OCI-LY1 (cell line): ENCODE measurements at regions not wholly inside any gene's neighbourhood (a gene's known extent, or its start where the extent isn't known, plus 50 kb on each side); places are given as distances from the start of the nearest gene placed in this dataset.

Experiments
- H2AFZ ChIP-seq: fragments of 200-600 bp; sonication (generic), shearing (Covaris generic); 2 replicates; pipeline ENCODE4 v1.6.0; 2014; ENCODE audit warnings: antibody characterized with exemption, mild to moderate bottlenecking, low read length
- H3F3A ChIP-seq: fragments of 200-600 bp; sonication (generic), shearing (Covaris generic); 2 replicates; pipeline ENCODE4 v1.6.0; 2014; ENCODE audit warnings: mild to moderate bottlenecking, antibody characterized with exemption, low read length, moderate library complexity; ENCODE audit not compliant: insufficient read depth
- H3K27ac ChIP-seq: fragments of 200-600 bp; sonication (generic); 2 replicates; pipeline ENCODE4 v1.5.1; 2014; ENCODE audit warnings: low read length, mixed run types, mild to moderate bottlenecking, low read depth; ENCODE audit not compliant: poor library complexity, severe bottlenecking
- H3K27me3 ChIP-seq: fragments of 200-600 bp; sonication (generic); 2 replicates; pipeline ENCODE4 v1.6.0; 2014; ENCODE audit warnings: antibody characterized with exemption, mild to moderate bottlenecking, low read length, moderate library complexity; ENCODE audit not compliant: insufficient read depth
- H3K36me3 ChIP-seq: fragments of 200-600 bp; sonication (generic); 2 replicates; pipeline ENCODE4 v1.6.1; 2014; ENCODE audit warnings: mild to moderate bottlenecking, antibody characterized with exemption, low read length, moderate library complexity, mixed read lengths; ENCODE audit not compliant: insufficient read depth
- H3K4me1 ChIP-seq: fragments of 200-600 bp; sonication (generic); 2 replicates; pipeline ENCODE4 v1.5.1; 2014; ENCODE audit warnings: mild to moderate bottlenecking, low read length, moderate library complexity; ENCODE audit not compliant: insufficient read depth, severe bottlenecking
- H3K4me2 ChIP-seq: fragments of 200-600 bp; sonication (generic), shearing (Covaris generic); 2 replicates; pipeline ENCODE4 v1.6.1; 2014; ENCODE audit warnings: low read length
- H3K4me3 ChIP-seq: fragments of 200-600 bp; sonication (generic); 2 replicates; pipeline ENCODE4 v1.5.1; 2014; ENCODE audit warnings: low read length, low read depth, mild to moderate bottlenecking, mixed read lengths; ENCODE audit not compliant: poor library complexity, severe bottlenecking
- H3K79me2 ChIP-seq: fragments of 200-600 bp; shearing (Covaris generic); 2 replicates; pipeline ENCODE4 v1.6.1; 2016; ENCODE audit warnings: mixed run types, low read length, mixed read lengths; ENCODE audit not compliant: insufficient read depth
- H3K9ac ChIP-seq: fragments of 200-600 bp; sonication (generic), shearing (Covaris generic); 2 replicates; pipeline ENCODE4 v1.6.1; 2014; ENCODE audit warnings: mild to moderate bottlenecking, low read length, mixed read lengths
- H3K9me2 ChIP-seq: fragments of 200-600 bp; sonication (generic), shearing (Covaris generic); 2 replicates; pipeline ENCODE4 v1.6.1; 2014; ENCODE audit warnings: low read depth, mild to moderate bottlenecking, low read length, mixed read lengths
- H3K9me3 ChIP-seq: fragments of 200-600 bp; shearing (Covaris generic); 2 replicates; pipeline ENCODE4 v1.6.1; 2014; ENCODE audit warnings: low read length, mixed read lengths
- H4K20me1 ChIP-seq: fragments of 200-600 bp; sonication (generic), shearing (Covaris generic); 2 replicates; pipeline ENCODE4 v1.6.0; 2016; ENCODE audit warnings: mild to moderate bottlenecking, low read length; ENCODE audit not compliant: insufficient read depth
- EZH2 ChIP-seq: fragments of 200-600 bp; sonication (generic), shearing (Covaris generic); IDR thresholded peaks from 2 replicates; pipeline ENCODE4 v1.8.0; 2017; ENCODE audit warnings: borderline replicate concordance, mixed run types, mild to moderate bottlenecking, antibody characterized with exemption, low read length, moderate library complexity, mixed read lengths
- TF ChIP-seq, protein P1 (sequence below): fragments of 200-600 bp; sonication (generic), shearing (Covaris generic); IDR thresholded peaks from 2 replicates; pipeline ENCODE4 v1.5.1; 2017; ENCODE audit warnings: mild to moderate bottlenecking, antibody characterized with exemption, low read length, moderate library complexity, mixed read lengths

DNA sequence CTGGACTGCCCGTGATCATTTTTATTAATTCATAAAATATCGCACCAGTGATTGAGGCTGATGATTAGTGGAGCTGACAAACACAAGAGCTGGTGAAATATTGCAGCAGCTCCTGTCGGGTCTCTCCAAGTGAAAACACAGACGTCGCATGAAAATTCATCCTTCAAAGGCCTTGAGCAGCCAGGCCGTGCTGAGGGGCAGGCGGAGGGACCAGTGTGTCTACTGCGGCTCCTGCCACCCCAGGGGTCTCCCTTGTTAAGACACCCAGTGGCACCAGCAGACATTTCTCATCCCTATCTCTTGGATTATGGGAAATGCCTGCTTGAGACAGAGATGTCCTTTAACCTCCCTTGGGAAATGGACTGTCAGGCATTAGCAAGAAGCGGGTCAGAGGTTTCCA lies 289.4 kb upstream of the TLE3 start:
- Histone ChIP-seq H3K79me2 (no peaks in the 10 kb centered on the region), H3K27me3 (peaks cover under 1% of the 10 kb centered on the region; the same call in 1 of the 2 replicates), H2AFZ (no peak overlapping the region), H4K20me1 (no peaks in the 10 kb centered on the region), H3K9ac (no peak overlapping the region), H3K4me3 (no peak overlapping the region), H3K4me2 (no peak overlapping the region), H3F3A (no peaks in the 10 kb centered on the region), H3K4me1 (no peaks in the 10 kb centered on the region), H3K36me3 (no peaks in the 10 kb centered on the region), H3K27ac (no peak overlapping the region), H3K9me3 (peaks cover 4% of the 10 kb centered on the region; the same call in 1 of the 2 replicates), H3K9me2 (no peaks in the 10 kb centered on the region)
- TF ChIP-seq EZH2: no peak
- TF ChIP-seq, protein P1, sequence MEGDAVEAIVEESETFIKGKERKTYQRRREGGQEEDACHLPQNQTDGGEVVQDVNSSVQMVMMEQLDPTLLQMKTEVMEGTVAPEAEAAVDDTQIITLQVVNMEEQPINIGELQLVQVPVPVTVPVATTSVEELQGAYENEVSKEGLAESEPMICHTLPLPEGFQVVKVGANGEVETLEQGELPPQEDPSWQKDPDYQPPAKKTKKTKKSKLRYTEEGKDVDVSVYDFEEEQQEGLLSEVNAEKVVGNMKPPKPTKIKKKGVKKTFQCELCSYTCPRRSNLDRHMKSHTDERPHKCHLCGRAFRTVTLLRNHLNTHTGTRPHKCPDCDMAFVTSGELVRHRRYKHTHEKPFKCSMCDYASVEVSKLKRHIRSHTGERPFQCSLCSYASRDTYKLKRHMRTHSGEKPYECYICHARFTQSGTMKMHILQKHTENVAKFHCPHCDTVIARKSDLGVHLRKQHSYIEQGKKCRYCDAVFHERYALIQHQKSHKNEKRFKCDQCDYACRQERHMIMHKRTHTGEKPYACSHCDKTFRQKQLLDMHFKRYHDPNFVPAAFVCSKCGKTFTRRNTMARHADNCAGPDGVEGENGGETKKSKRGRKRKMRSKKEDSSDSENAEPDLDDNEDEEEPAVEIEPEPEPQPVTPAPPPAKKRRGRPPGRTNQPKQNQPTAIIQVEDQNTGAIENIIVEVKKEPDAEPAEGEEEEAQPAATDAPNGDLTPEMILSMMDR: no peak

DNA sequence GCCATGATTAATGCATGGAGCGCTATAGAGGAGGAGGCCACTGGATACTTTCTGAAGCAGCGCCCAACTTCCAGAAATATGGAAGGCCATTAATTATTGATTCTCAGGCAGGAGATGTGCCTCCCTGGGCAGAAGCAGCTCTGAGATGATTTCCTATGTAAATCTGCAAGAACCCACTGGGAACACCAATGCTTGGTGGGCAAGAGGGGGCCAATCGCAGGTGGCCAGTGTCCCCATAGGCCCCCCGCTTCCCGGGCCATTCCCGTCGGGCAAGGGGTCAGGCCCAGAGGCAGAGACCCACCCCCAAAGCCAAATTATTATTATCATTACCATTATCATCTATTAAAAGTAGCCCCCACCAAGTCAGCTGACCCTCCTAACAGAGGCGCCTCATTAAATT lies 288.0 kb upstream of the TLE3 start:
- Histone ChIP-seq H3K79me2 (no peaks in the 10 kb centered on the region), H3K9me3 (peaks cover 1% of the 10 kb centered on the region; the same call in 1 of the 2 replicates), H3K9ac (no peak overlapping the region), H3K27ac (no peak overlapping the region), H3K4me2 (no peak overlapping the region), H3K27me3 (peaks cover 5% of the 10 kb centered on the region; the same call in 1 of the 2 replicates), H3K4me1 (no peaks in the 10 kb centered on the region), H3F3A (no peaks in the 10 kb centered on the region), H3K9me2 (no peaks in the 10 kb centered on the region), H4K20me1 (no peaks in the 10 kb centered on the region), H2AFZ (no peak overlapping the region), H3K36me3 (no peaks in the 10 kb centered on the region), H3K4me3 (no peak overlapping the region)
- no peak for TF ChIP-seq EZH2
- TF ChIP-seq, protein P1: no peak

DNA sequence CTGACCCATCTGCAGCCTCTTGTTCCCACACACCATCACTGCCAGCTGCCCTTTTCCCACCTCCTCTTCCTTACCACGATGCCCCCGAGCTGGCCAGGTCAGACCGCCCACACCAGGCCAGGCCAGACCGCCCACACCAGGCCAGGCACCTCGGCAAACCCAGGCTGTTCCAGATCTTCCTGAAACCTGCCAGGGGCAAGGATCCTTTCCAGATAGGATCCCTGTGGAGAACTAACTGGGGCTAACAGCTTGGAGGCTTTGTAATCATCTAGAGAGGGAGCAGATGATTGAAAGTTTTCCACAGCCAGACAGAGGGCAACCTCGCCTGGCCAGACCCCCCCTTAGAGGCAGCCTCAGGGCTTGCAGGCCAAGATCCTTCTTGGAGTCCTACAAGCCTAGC lies 287.3 kb upstream of the TLE3 start:
- TF ChIP-seq EZH2: no peak
- TF ChIP-seq, protein P1: no peak
- Histone ChIP-seq H4K20me1 (no peaks in the 10 kb centered on the region), H3K27ac (no peak overlapping the region)

More for the DNA sequence above, 287.3 kb upstream of the TLE3 start:
- Histone ChIP-seq H3K79me2 (no peaks in the 10 kb centered on the region), H3K27me3 (peaks cover 5% of the 10 kb centered on the region; the same call in 1 of the 2 replicates), H3K4me2 (no peak overlapping the region), H3K4me1 (no peaks in the 10 kb centered on the region), H3K4me3 (no peak overlapping the region), H3K9me2 (no peaks in the 10 kb centered on the region), H2AFZ (no peak overlapping the region), H3K9ac (no peak overlapping the region), H3F3A (no peaks in the 10 kb centered on the region), H3K9me3 (no peaks in the 10 kb centered on the region), H3K36me3 (no peaks in the 10 kb centered on the region)
